OCI-LY7 (cell line): ENCODE measurements at regions not wholly inside any gene's neighbourhood (a gene's known extent, or its start where the extent isn't known, plus 50 kb on each side); places are given as distances from the start of the nearest gene placed in this dataset.

Source experiments
- BruUV-seq: library from RNA; stranded (reverse); fragments of 400-500 nt; replicated peaks from 2 replicates; lab custom pipeline; 2021; lab: Mats Ljungman, UMichigan
- CTCF ChIA-PET: fragments of 300-600 bp; sonication (Branson Sonifier 250); formaldehyde crosslinking; loops from one replicate; lab custom pipeline; 2022; ENCODE audit warnings: antibody characterized with exemption; ENCODE audit not compliant: unreplicated experiment; lab: Charles Lee
- POLR2A ChIA-PET: fragments of 300-600 bp; sonication (Branson Sonifier 250); formaldehyde crosslinking; loops from one replicate; lab custom pipeline; 2022; ENCODE audit warnings: antibody characterized with exemption; lab: Charles Lee
- DNase-seq: peaks from one replicate; pipeline ENCODE4 v3.0.0-alpha.2; 2015; ENCODE audit warnings: low spot score
- H2AFZ ChIP-seq: fragments of 200-600 bp; sonication (generic), shearing (Covaris generic); 2 replicates; pipeline ENCODE4 v1.6.1; 2014; ENCODE audit warnings: mild to moderate bottlenecking, antibody characterized with exemption, low read length, moderate library complexity
- H3K27ac ChIP-seq: fragments of 200-600 bp; sonication (generic); 2 replicates; pipeline ENCODE4 v1.5.1; 2014; ENCODE audit warnings: mixed run types, low read depth, mild to moderate bottlenecking, moderate library complexity, low read length, inconsistent platforms; ENCODE audit not compliant: poor library complexity, severe bottlenecking
- H3K36me3 ChIP-seq: fragments of 200-600 bp; sonication (generic); 2 replicates; pipeline ENCODE4 v1.6.1; 2014; ENCODE audit warnings: mild to moderate bottlenecking, antibody characterized with exemption, low read length, moderate library complexity, mixed read lengths; ENCODE audit not compliant: insufficient read depth
- H3K4me1 ChIP-seq: fragments of 200-600 bp; sonication (generic); 2 replicates; pipeline ENCODE4 v1.5.1; 2014; ENCODE audit warnings: mild to moderate bottlenecking, low read length; ENCODE audit not compliant: insufficient read depth, poor library complexity, severe bottlenecking
- H3K4me2 ChIP-seq: fragments of 200-600 bp; sonication (generic); 2 replicates; pipeline ENCODE4 v1.6.1; 2014; ENCODE audit warnings: mild to moderate bottlenecking, low read length
- H3K4me3 ChIP-seq: fragments of 200-600 bp; sonication (generic); 2 replicates; pipeline ENCODE4 v1.5.1; 2014; ENCODE audit warnings: mild to moderate bottlenecking, low read depth, low read length; ENCODE audit not compliant: poor library complexity, severe bottlenecking
- H3K79me2 ChIP-seq: fragments of 200-600 bp; sonication (generic); 2 replicates; pipeline ENCODE4 v1.6.1; 2016; ENCODE audit warnings: low read depth, mild to moderate bottlenecking, low read length, moderate library complexity, mixed read lengths; ENCODE audit not compliant: insufficient read depth
- H3K9me2 ChIP-seq: fragments of 200-600 bp; sonication (generic); 2 replicates; pipeline ENCODE4 v1.6.1; 2016; ENCODE audit warnings: mild to moderate bottlenecking, low read length, mixed read lengths; ENCODE audit not compliant: insufficient read depth
- H3K9me3 ChIP-seq: fragments of 200-600 bp; sonication (generic); 2 replicates; pipeline ENCODE4 v1.6.1; 2014; ENCODE audit warnings: mild to moderate bottlenecking, mixed run types, low read length, mixed read lengths
- H4K20me1 ChIP-seq: fragments of 200-600 bp; sonication (generic); 2 replicates; pipeline ENCODE4 v1.6.1; 2014; ENCODE audit warnings: mild to moderate bottlenecking, antibody characterized with exemption, low read length, moderate library complexity, mixed read lengths; ENCODE audit not compliant: insufficient read depth
- CTCF ChIP-seq: fragments of 200-600 bp; sonication (generic); conservative IDR thresholded peaks from 2 replicates; pipeline ENCODE4 v1.5.1; 2014; ENCODE audit warnings: mild to moderate bottlenecking, antibody characterized with exemption, low read length, moderate library complexity, mixed read lengths
- EZH2phosphoT487 ChIP-seq: fragments of 200-600 bp; sonication (generic); IDR thresholded peaks from 2 replicates; pipeline ENCODE4 v1.6.1; 2018; ENCODE audit warnings: low read depth, borderline replicate concordance, mild to moderate bottlenecking, mixed run types, antibody characterized with exemption, low read length, moderate library complexity, mixed read lengths
- intact Hi-C: fragments of 100-400 bp; cut with micrococcal nuclease; formaldehyde crosslinking; loops from one replicate; pipeline ENCODE4 v1.10.0; 2022; ENCODE audit not compliant: unreplicated experiment

GRCh38 chr10:36608251-36608650 is 517.1 kb upstream of the ANKRD30A start:
- no peaks in the 10 kb centered on the region for H3K4me1 ChIP-seq
- no peaks in the 10 kb centered on the region for H3K9me2 ChIP-seq
- H3K27ac ChIP-seq, result no peak overlapping the region
- no peak overlapping the region for H3K4me3 ChIP-seq
- no peak overlapping the region for H2AFZ ChIP-seq
- ChIA-PET POLR2A (no interaction called here), CTCF (no interaction called here)
- H3K36me3 ChIP-seq, result no peaks in the 10 kb centered on the region
- H3K79me2 ChIP-seq, result no peaks in the 10 kb centered on the region
- TF ChIP-seq EZH2phosphoT487 (no peak), CTCF (no peak)
- no peaks in the 10 kb centered on the region for H4K20me1 ChIP-seq
- H3K4me2 ChIP-seq, result no peak overlapping the region
- no TSS peak for BruUV-seq
- DNase-seq, result no peak
- H3K9me3 ChIP-seq, result no peaks in the 10 kb centered on the region
- intact Hi-C loops, result no loop called here

GRCh38 chr10:36606234-36606839 is 519.1 kb upstream of the ANKRD30A start:
- Histone ChIP-seq H3K9me2 (no peaks in the 10 kb centered on the region), H3K79me2 (no peaks in the 10 kb centered on the region), H2AFZ (no peak overlapping the region), H3K27ac (no peak overlapping the region), H3K4me1 (no peaks in the 10 kb centered on the region), H3K9me3 (no peaks in the 10 kb centered on the region), H3K4me3 (no peak overlapping the region), H4K20me1 (no peaks in the 10 kb centered on the region), H3K4me2 (no peak overlapping the region), H3K36me3 (no peaks in the 10 kb centered on the region)
- ChIA-PET CTCF (no interaction called here), POLR2A (no interaction called here)
- no peak for DNase-seq
- no TSS peak for BruUV-seq
- intact Hi-C loops, result no loop called here
- TF ChIP-seq EZH2phosphoT487 (no peak), CTCF (no peak)

GRCh38 chr10:36604316-36604715 is 521.1 kb upstream of the ANKRD30A start:
- Histone ChIP-seq H3K4me1 (no peaks in the 10 kb centered on the region), H3K9me2 (no peaks in the 10 kb centered on the region), H2AFZ (no peak overlapping the region; the same call in 1 of the 2 replicates), H3K79me2 (no peaks in the 10 kb centered on the region), H3K36me3 (no peaks in the 10 kb centered on the region), H3K27ac (no peak overlapping the region), H3K9me3 (no peaks in the 10 kb centered on the region), H4K20me1 (no peaks in the 10 kb centered on the region), H3K4me2 (no peak overlapping the region), H3K4me3 (no peak overlapping the region)
- TF ChIP-seq EZH2phosphoT487, result no peak
- TF ChIP-seq CTCF, result no peak
- ChIA-PET POLR2A (no interaction called here), CTCF (no interaction called here)
- no peak for DNase-seq
- no TSS peak for BruUV-seq
- intact Hi-C loops, result no loop called here
